ENCODE measurements at regions not wholly inside any gene's neighbourhood (a gene's known extent, or its start where the extent isn't known, plus 50 kb on each side); places are given as distances from the start of the nearest gene placed in this dataset.

- no peaks in the 10 kb centered on the region for H3K79me1 ChIP-seq (ENCODE audit: insufficient read depth, low read depth, low read length, poor library complexity, severe bottlenecking)
- Mint-ChIP-seq H3K27me3 (ENCODE audit: low read depth) (no peaks in the 10 kb centered on the region), H3K36me3 (ENCODE audit: insufficient read depth in 1 of 3, low read depth in 3 of 3) (0 out of 7 replicates have a peak, but pooled peaks cover 0 to 2% (median 0%) of the 10 kb centered on the region in 3 experiments), H3K9me3 (no peaks in the 10 kb centered on the region; a peak in 1 of 5 replicates), H3K4me3 (no peak overlapping the region), H3K4me1 (no peaks in the 10 kb centered on the region), H3K27ac (no peak overlapping the region)
- H4K5ac ChIP-seq (ENCODE audit: insufficient read length, low read depth, low read length) = no peak overlapping the region
- no peak overlapping the region for H3K4me2 ChIP-seq (ENCODE audit: insufficient read depth, insufficient read length, low read length)
- no peak overlapping the region for H3K27ac ChIP-seq (ENCODE audit: insufficient read length, low read depth, low read length)
- no peaks in the 10 kb centered on the region for H3K9me3 ChIP-seq (ENCODE audit: control insufficient read depth, low read depth, low read length)
- H4K20me1 ChIP-seq (ENCODE audit: control insufficient read depth, insufficient read depth, insufficient read length) = no peaks in the 10 kb centered on the region
- no peak overlapping the region for H3K9ac ChIP-seq (ENCODE audit: extremely low read depth, insufficient read length, low read length)
- no peaks in the 10 kb centered on the region for H3K4me1 ChIP-seq (ENCODE audit: insufficient read depth, low read length)
- no peaks in the 10 kb centered on the region for H3K27me3 ChIP-seq (ENCODE audit: insufficient read depth, low read length)
- no peak overlapping the region for H2BK5ac ChIP-seq (ENCODE audit: insufficient read length, low read length)
- H2AK5ac ChIP-seq (ENCODE audit: insufficient read length, low read length) = no peak overlapping the region
- no peak overlapping the region for H3K18ac ChIP-seq (ENCODE audit: insufficient read length, low read depth, low read length)
- no peak overlapping the region for H2BK20ac ChIP-seq (ENCODE audit: low read depth, low read length, poor library complexity, severe bottlenecking)
- no peak overlapping the region for H3K56ac ChIP-seq (ENCODE audit: insufficient read length, low read depth, low read length)
- no peak overlapping the region for H4K8ac ChIP-seq (replicated peaks; ENCODE audit: insufficient read length, low read depth, low read length)
- H4K91ac ChIP-seq (ENCODE audit: insufficient read length, low read depth, low read length) = no peak overlapping the region
- H2AFZ ChIP-seq (ENCODE audit: low read length) = no peak overlapping the region
- H3K23me2 ChIP-seq (ENCODE audit: insufficient read length, low read depth, low read length, poor library complexity, severe bottlenecking) = no peaks in the 10 kb centered on the region
- no peak overlapping the region for H3K4ac ChIP-seq (ENCODE audit: low read depth, low read length)
- no peaks in the 10 kb centered on the region for H3K79me2 ChIP-seq (ENCODE audit: insufficient read depth, low read length)
- H3T11ph ChIP-seq (ENCODE audit: low read length) = no peak overlapping the region
- TF ChIP-seq, protein P1, sequence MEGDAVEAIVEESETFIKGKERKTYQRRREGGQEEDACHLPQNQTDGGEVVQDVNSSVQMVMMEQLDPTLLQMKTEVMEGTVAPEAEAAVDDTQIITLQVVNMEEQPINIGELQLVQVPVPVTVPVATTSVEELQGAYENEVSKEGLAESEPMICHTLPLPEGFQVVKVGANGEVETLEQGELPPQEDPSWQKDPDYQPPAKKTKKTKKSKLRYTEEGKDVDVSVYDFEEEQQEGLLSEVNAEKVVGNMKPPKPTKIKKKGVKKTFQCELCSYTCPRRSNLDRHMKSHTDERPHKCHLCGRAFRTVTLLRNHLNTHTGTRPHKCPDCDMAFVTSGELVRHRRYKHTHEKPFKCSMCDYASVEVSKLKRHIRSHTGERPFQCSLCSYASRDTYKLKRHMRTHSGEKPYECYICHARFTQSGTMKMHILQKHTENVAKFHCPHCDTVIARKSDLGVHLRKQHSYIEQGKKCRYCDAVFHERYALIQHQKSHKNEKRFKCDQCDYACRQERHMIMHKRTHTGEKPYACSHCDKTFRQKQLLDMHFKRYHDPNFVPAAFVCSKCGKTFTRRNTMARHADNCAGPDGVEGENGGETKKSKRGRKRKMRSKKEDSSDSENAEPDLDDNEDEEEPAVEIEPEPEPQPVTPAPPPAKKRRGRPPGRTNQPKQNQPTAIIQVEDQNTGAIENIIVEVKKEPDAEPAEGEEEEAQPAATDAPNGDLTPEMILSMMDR (conservative IDR thresholded peaks at IDR 0.05) = no peak
- H2BK120ac ChIP-seq (ENCODE audit: low read depth, low read length, poor library complexity, severe bottlenecking) = no peak overlapping the region
- no peak overlapping the region for H3K23ac ChIP-seq (ENCODE audit: insufficient read length, low read depth, low read length)
- H2BK15ac ChIP-seq (ENCODE audit: low read depth, low read length) = no peak overlapping the region
- no peak overlapping the region for H3K14ac ChIP-seq (ENCODE audit: insufficient read depth, low read length)
- no peak overlapping the region for H2BK12ac ChIP-seq (ENCODE audit: insufficient read length, low read depth, low read length)
- no peak for DNase-seq
Measured at GRCh38 chr3:110851736-110852135, 219.9 kb upstream of the NECTIN3 start.

Measured in H9 (cell line).